SU-DHL-6 (cell line): ENCODE measurements at regions not wholly inside any gene's neighbourhood (a gene's known extent, or its start where the extent isn't known, plus 50 kb on each side); places are given as distances from the start of the nearest gene placed in this dataset.

Experiments
- EZH2phosphoT487 ChIP-seq: fragments of 200-600 bp; sonication (generic), shearing (Covaris generic); conservative IDR thresholded peaks from 2 replicates; pipeline ENCODE4 v1.6.1; 2018; ENCODE audit warnings: mild to moderate bottlenecking, antibody characterized with exemption, low read length, moderate library complexity, mixed read lengths
- TF ChIP-seq, protein P1 (sequence below): fragments of 200-600 bp; sonication (generic); IDR thresholded peaks from one replicate; pipeline ENCODE4 v1.5.1; 2017; ENCODE audit warnings: antibody characterized with exemption, mild to moderate bottlenecking, low read length, moderate library complexity; ENCODE audit not compliant: insufficient read depth, poor library complexity, severe bottlenecking

DNA sequence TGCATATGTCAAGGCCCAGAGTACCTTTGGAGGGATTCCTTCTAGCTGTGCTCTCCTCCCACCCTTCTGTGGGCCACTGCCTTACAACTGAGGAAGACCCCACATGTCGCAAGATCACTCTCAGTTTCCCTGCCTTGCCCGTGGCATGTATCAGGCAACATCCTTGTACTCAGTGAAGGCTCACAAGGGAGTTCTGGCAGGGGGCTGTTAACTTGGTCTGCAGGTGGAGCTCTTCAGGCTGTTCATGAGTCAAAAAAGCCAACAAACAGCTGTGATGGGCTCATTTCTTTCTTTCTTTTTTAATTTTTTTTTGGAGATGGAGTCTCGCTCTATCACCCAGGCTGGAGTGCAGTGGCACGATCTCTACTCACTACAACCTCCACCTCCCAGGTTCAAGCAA, 513.0 kb upstream of the ANKRD30A start:
- TF ChIP-seq, protein P1, sequence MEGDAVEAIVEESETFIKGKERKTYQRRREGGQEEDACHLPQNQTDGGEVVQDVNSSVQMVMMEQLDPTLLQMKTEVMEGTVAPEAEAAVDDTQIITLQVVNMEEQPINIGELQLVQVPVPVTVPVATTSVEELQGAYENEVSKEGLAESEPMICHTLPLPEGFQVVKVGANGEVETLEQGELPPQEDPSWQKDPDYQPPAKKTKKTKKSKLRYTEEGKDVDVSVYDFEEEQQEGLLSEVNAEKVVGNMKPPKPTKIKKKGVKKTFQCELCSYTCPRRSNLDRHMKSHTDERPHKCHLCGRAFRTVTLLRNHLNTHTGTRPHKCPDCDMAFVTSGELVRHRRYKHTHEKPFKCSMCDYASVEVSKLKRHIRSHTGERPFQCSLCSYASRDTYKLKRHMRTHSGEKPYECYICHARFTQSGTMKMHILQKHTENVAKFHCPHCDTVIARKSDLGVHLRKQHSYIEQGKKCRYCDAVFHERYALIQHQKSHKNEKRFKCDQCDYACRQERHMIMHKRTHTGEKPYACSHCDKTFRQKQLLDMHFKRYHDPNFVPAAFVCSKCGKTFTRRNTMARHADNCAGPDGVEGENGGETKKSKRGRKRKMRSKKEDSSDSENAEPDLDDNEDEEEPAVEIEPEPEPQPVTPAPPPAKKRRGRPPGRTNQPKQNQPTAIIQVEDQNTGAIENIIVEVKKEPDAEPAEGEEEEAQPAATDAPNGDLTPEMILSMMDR: no peak
- TF ChIP-seq EZH2phosphoT487: no peak
